ENCODE measurements at regions not wholly inside any gene's neighbourhood (a gene's known extent, or its start where the extent isn't known, plus 50 kb on each side); places are given as distances from the start of the nearest gene placed in this dataset.
"Not testable (repeated sequence)": the region's sequence is repeated elsewhere in the genome, so short reads cannot be mapped to it uniquely, and the experiment has no call there.

GRCh38 chr7:131636092-131636491 lies 79.7 kb upstream of the PODXL start:
- no peak for DNase-seq (ENCODE audit: low spot score)

GRCh38 chr7:131634197-131634596 lies 77.8 kb upstream of the PODXL start:
- not testable (repeated sequence) for DNase-seq (ENCODE audit: low spot score)

GRCh38 chr7:131633342-131633843 lies 77.0 kb upstream of the PODXL start:
- DNase-seq (ENCODE audit: low spot score): peak; percentile 99

GRCh38 chr7:131630427-131630826 lies 74.0 kb upstream of the PODXL start:
- DNase-seq (ENCODE audit: low spot score): no peak

- peak; percentile 87 for DNase-seq (ENCODE audit: low spot score)
Observed at GRCh38 chr7:131629217-131629882, 72.9 kb upstream of the PODXL start.

GRCh38 chr7:131628634-131629033 lies 72.2 kb upstream of the PODXL start:
- no peak for DNase-seq (ENCODE audit: low spot score)

GRCh38 chr7:131627735-131628190 lies 71.3 kb upstream of the PODXL start:
- DNase-seq (ENCODE audit: low spot score): no peak

GRCh38 chr7:131626643-131627042 lies 70.2 kb upstream of the PODXL start:
- no peak for DNase-seq (ENCODE audit: low spot score)

GRCh38 chr7:131625817-131626372 lies 69.5 kb upstream of the PODXL start:
- peak; percentile 100 for DNase-seq (ENCODE audit: low spot score)

- DNase-seq (ENCODE audit: low spot score): not testable (repeated sequence)
Observed at GRCh38 chr7:131625345-131625744, 68.9 kb upstream of the PODXL start.

GRCh38 chr7:131624536-131624935 lies 68.1 kb upstream of the PODXL start:
- DNase-seq (ENCODE audit: low spot score): peak; percentile 92

- DNase-seq (ENCODE audit: low spot score): peak; percentile 98
Observed at GRCh38 chr7:131623154-131623553, 66.7 kb upstream of the PODXL start.

GRCh38 chr7:131621652-131622051 lies 65.2 kb upstream of the PODXL start:
- DNase-seq (ENCODE audit: low spot score): no peak

GRCh38 chr7:131620673-131621609 lies 64.5 kb upstream of the PODXL start:
- no peak for DNase-seq (ENCODE audit: low spot score)

- peak; percentile 60 for DNase-seq (ENCODE audit: low spot score)
Observed at GRCh38 chr7:131619336-131620305, 63.2 kb upstream of the PODXL start.

GRCh38 chr7:131618391-131618790 lies 62.0 kb upstream of the PODXL start:
- DNase-seq (ENCODE audit: low spot score): no peak

- DNase-seq (ENCODE audit: low spot score): no peak
Observed at GRCh38 chr7:131616487-131617200, 60.2 kb upstream of the PODXL start.

GRCh38 chr7:131613909-131614308 lies 57.5 kb upstream of the PODXL start:
- DNase-seq (ENCODE audit: low spot score): no peak

GRCh38 chr7:131610007-131610406 lies 53.6 kb upstream of the PODXL start:
- no peak for DNase-seq (ENCODE audit: low spot score)

GRCh38 chr7:131608116-131608500 lies 51.7 kb upstream of the PODXL start:
- DNase-seq (ENCODE audit: low spot score): no peak

Data from kidney capillary endothelial cell (primary cell).